Transverse colon (tissue), 4 donors: ENCODE measurements at regions not wholly inside any gene's neighbourhood (a gene's known extent, or its start where the extent isn't known, plus 50 kb on each side); places are given as distances from the start of the nearest gene placed in this dataset.

ENCODE experiments used
- DNase-seq: peaks from one replicate; pipeline ENCODE4 v3.0.0-alpha.2; 2019
- H3K27ac ChIP-seq, 4 donors: fragments of 200-600 bp; sonication (generic); 2 replicates each; pipeline ENCODE4 v1.5.1; 2016 to 2018; ENCODE audit warnings: inconsistent platforms in 4 of 4
- H3K27me3 ChIP-seq: fragments of 200-600 bp; sonication (generic); 2 replicates; pipeline ENCODE4 v1.5.1; 2017; ENCODE audit warnings: inconsistent platforms
- H3K36me3 ChIP-seq, 4 donors: fragments of 200-600 bp; sonication (generic); 2 replicates each; pipeline ENCODE4 v1.5.1; 2017 to 2019; ENCODE audit warnings: inconsistent platforms in 4 of 4
- H3K4me1 ChIP-seq, 4 donors: fragments of 200-600 bp; sonication (generic); 2 replicates each; pipeline ENCODE4 v1.5.1; 2017 to 2020; ENCODE audit warnings: inconsistent platforms in 4 of 4
- H3K4me3 ChIP-seq, 4 donors: fragments of 200-600 bp; sonication (generic); 1 replicate in 1 of 4; 2 replicates in 3 of 4; pipeline versions ENCODE4 v1.5.1 to v1.6.1; 2017 to 2019; ENCODE audit warnings: inconsistent platforms in 4 of 4
- H3K9me3 ChIP-seq, 2 donors: fragments of 200-600 bp; sonication (generic); 2 replicates each; pipeline ENCODE4 v1.5.1; 2017 to 2019; ENCODE audit warnings: inconsistent platforms in 2 of 2
- CTCF ChIP-seq, 5 experiments: fragments of 200-600 bp in 3 of 5; fragments of 450-650 bp in 2 of 5; sonication (generic) in 3 of 5; IDR thresholded peaks; 1 replicate in 2 of 5; 2 replicates in 3 of 5; pipeline ENCODE4 v1.5.1; 2016 to 2017; ENCODE audit warnings: antibody characterized with exemption in 5 of 5, inconsistent platforms in 3 of 5, mild to moderate bottlenecking in 2 of 5, moderate library complexity in 1 of 5
- EP300 ChIP-seq: sonication (generic); formaldehyde crosslinking; IDR thresholded peaks from one replicate; pipeline ENCODE4 v1.6.1; 2017; ENCODE audit warnings: antibody characterized with exemption, low read depth
- POLR2A ChIP-seq: fragments of 450-650 bp; IDR thresholded peaks from one replicate; pipeline ENCODE4 v1.6.1; 2016; ENCODE audit warnings: antibody characterized with exemption, mild to moderate bottlenecking, moderate library complexity
- POLR2AphosphoS5 ChIP-seq, 3 donors: sonication (generic); formaldehyde crosslinking; IDR thresholded peaks; one replicate each; pipeline ENCODE4 v1.6.1; 2016; ENCODE audit warnings: antibody characterized with exemption in 3 of 3
- WGBS, 2 donors: methylation state at CpG; one replicate each; pipeline ENCODE4 v1.1.5; 2018; ENCODE audit warnings: low coverage in 1 of 2; 5-methylcytosine and 5-hydroxymethylcytosine counted together
- in situ Hi-C, 4 donors: fragments of 200-750 bp; cut with MboI; loops; one replicate each; pipeline versions ENCODE4 v1.15.0 to v1.15.1; 2017; ENCODE audit warnings: low sequenced_read_pairs in 3 of 4, low pct_ligation_motif_present in 1 of 4, low pct_unique_long_range_greater_than_20kb in 1 of 4
- intact Hi-C: fragments of 100-400 bp; cut with DNase I; formaldehyde crosslinking; loops from one replicate; pipeline ENCODE4 v1.15.1; 2023; ENCODE audit warnings: low total_unique reads

- no peak for DNase-seq
- intact Hi-C loops (no loop called here), in situ Hi-C loops (no loop called here)
- WGBS, 2 donors, result 57 to 83% methylated on average over 1 to 3 of the region's 3 CpGs
- H3K9me3 ChIP-seq, result no peaks in the 10 kb centered on the region
- H3K27me3 ChIP-seq, result no peaks in the 10 kb centered on the region
- H3K4me3 ChIP-seq, result no peak overlapping the region
- H3K4me1 ChIP-seq, result no peaks in the 10 kb centered on the region
- TF ChIP-seq POLR2AphosphoS5 (IDR thresholded peaks at IDR 0.05) (no peak), EP300 (no peak), CTCF (IDR thresholded peaks at IDR 0.05) (no peak), POLR2A (no peak)
- H3K36me3 ChIP-seq, result no peaks in the 10 kb centered on the region
- no peak overlapping the region for H3K27ac ChIP-seq
These were observed 823.1 kb downstream of the DIAPH3 start for GRCh38 chr13:59340581-59340980.

- TF ChIP-seq POLR2A (no peak), POLR2AphosphoS5 (IDR thresholded peaks at IDR 0.05) (no peak), EP300 (no peak), CTCF (IDR thresholded peaks at IDR 0.05) (no peak)
These were observed 821.3 kb downstream of the DIAPH3 start for GRCh38 chr13:59342400-59342799.

GRCh38 chr13:59343132-59343531 lies 820.6 kb downstream of the DIAPH3 start:
- 60 to 66% methylated on average over 3 of the region's 3 CpGs for WGBS, 2 donors
- Histone ChIP-seq H3K9me3 (no peaks in the 10 kb centered on the region), H3K4me3 (no peak overlapping the region), H3K27ac (no peak overlapping the region), H3K4me1 (peaks cover 0 to 3% (median 0%) of the 10 kb centered on the region in 4 donors), H3K36me3 (no peaks in the 10 kb centered on the region), H3K27me3 (no peaks in the 10 kb centered on the region)
- intact Hi-C loops (no loop called here), in situ Hi-C loops (no loop called here)
- DNase-seq, result no peak
- TF ChIP-seq CTCF (IDR thresholded peaks at IDR 0.05) (no peak), EP300 (no peak), POLR2AphosphoS5 (IDR thresholded peaks at IDR 0.05) (no peak), POLR2A (no peak)

More at GRCh38 chr13:59342400-59342799, 821.3 kb downstream of the DIAPH3 start:
- Histone ChIP-seq H3K4me3 (no peak overlapping the region), H3K4me1 (peaks cover 0 to 3% (median 0%) of the 10 kb centered on the region in 4 donors), H3K27ac (no peak overlapping the region), H3K9me3 (no peaks in the 10 kb centered on the region), H3K27me3 (no peaks in the 10 kb centered on the region), H3K36me3 (no peaks in the 10 kb centered on the region)
- DNase-seq, result no peak
- 73 to 77% methylated on average over 5 of the region's 5 CpGs for WGBS, 2 donors
- in situ Hi-C loops, result no loop called here
- intact Hi-C loops, result no loop called here

- no peaks in the 10 kb centered on the region for H3K27me3 ChIP-seq
- intact Hi-C loops, result no loop called here
- peaks cover 0 to 3% (median 0%) of the 10 kb centered on the region in 4 donors for H3K4me1 ChIP-seq
- in situ Hi-C loops, result no loop called here
- WGBS, 2 donors, result 68 to 71% methylated on average over 8 of the region's 8 CpGs
- no peak overlapping the region for H3K4me3 ChIP-seq
- DNase-seq, result no peak
- no peaks in the 10 kb centered on the region for H3K36me3 ChIP-seq
- H3K9me3 ChIP-seq, result no peaks in the 10 kb centered on the region
- peak overlapping the region in 1 of 4 donors; percentile 46 for H3K27ac ChIP-seq
- TF ChIP-seq CTCF (IDR thresholded peaks at IDR 0.05), result no peak
- TF ChIP-seq POLR2A, result no peak
- no peak for TF ChIP-seq POLR2AphosphoS5 (IDR thresholded peaks at IDR 0.05)
- TF ChIP-seq EP300, result no peak
These were observed 819.5 kb downstream of the DIAPH3 start for GRCh38 chr13:59343993-59344822.
